ENCODE measurements at regions not wholly inside any gene's neighbourhood (a gene's known extent, or its start where the extent isn't known, plus 50 kb on each side); places are given as distances from the start of the nearest gene placed in this dataset.

- intact Hi-C loops (cut with micrococcal nuclease): no loop called here
- TF ChIP-seq EZH2phosphoT487 (IDR thresholded peaks at IDR 0.05; ENCODE audit: borderline replicate concordance, low read length): no peak
- TF ChIP-seq CTCF (conservative IDR thresholded peaks at IDR 0.05; ENCODE audit: low read depth, low read length): no peak
- TF ChIP-seq EZH2 (IDR thresholded peaks at IDR 0.05; ENCODE audit: low read length, unreplicated experiment): no peak
- BruUV-seq (replicated peaks): no TSS peak
- Histone ChIP-seq H3F3A (ENCODE audit: low read length, unreplicated experiment) (no peaks in the 10 kb centered on the region), H3K27ac (ENCODE audit: low read length) (no peak overlapping the region), H3K79me2 (ENCODE audit: low read length) (no peaks in the 10 kb centered on the region), H3K9ac (ENCODE audit: low read length) (no peak overlapping the region), H3K9me2 (replicated peaks; ENCODE audit: low read length) (no peaks in the 10 kb centered on the region), H3K27me3 (ENCODE audit: low read length) (no peaks in the 10 kb centered on the region), H3K36me3 (ENCODE audit: low read depth, low read length) (no peaks in the 10 kb centered on the region), H4K20me1 (ENCODE audit: low read length) (no peaks in the 10 kb centered on the region), H3K4me2 (ENCODE audit: low read length) (no peak overlapping the region), H3K4me3 (ENCODE audit: low read length) (no peak overlapping the region), H3K4me1 (ENCODE audit: insufficient read depth, low read length) (no peaks in the 10 kb centered on the region), H2AFZ (ENCODE audit: low read length) (no peak overlapping the region), H3K9me3 (ENCODE audit: low read length) (no peaks in the 10 kb centered on the region)
- ChIA-PET CTCF (no interaction called here), POLR2A (ENCODE audit: unreplicated experiment) (no interaction called here)
- ATAC-seq: no peak
- DNase-seq: no peak
Observed at GRCh38 chr6:121835662-121836061, 400.2 kb downstream of the GJA1 start.

GRCh38 chr6:121837545-121838229 is 402.2 kb downstream of the GJA1 start:
- ChIA-PET POLR2A (ENCODE audit: unreplicated experiment) (no interaction called here), CTCF (no interaction called here)
- no peak overlapping the region for H3K9ac ChIP-seq (ENCODE audit: low read length)
- H4K20me1 ChIP-seq (ENCODE audit: low read length): no peaks in the 10 kb centered on the region
- no peaks in the 10 kb centered on the region for H3K9me2 ChIP-seq (replicated peaks; ENCODE audit: low read length)
- H2AFZ ChIP-seq (ENCODE audit: low read length): no peak overlapping the region
- no peak overlapping the region for H3K4me2 ChIP-seq (ENCODE audit: low read length)
- H3K27ac ChIP-seq (ENCODE audit: low read length): no peak overlapping the region
- intact Hi-C loops (cut with micrococcal nuclease): no loop called here
- BruUV-seq (replicated peaks): no TSS peak
- no peak for DNase-seq
- H3K4me3 ChIP-seq (ENCODE audit: low read length): no peak overlapping the region
- H3F3A ChIP-seq (ENCODE audit: low read length, unreplicated experiment): no peaks in the 10 kb centered on the region
- TF ChIP-seq EZH2 (IDR thresholded peaks at IDR 0.05; ENCODE audit: low read length, unreplicated experiment) (no peak), CTCF (conservative IDR thresholded peaks at IDR 0.05; ENCODE audit: low read depth, low read length) (no peak), EZH2phosphoT487 (IDR thresholded peaks at IDR 0.05; ENCODE audit: borderline replicate concordance, low read length) (no peak)
- no peaks in the 10 kb centered on the region for H3K36me3 ChIP-seq (ENCODE audit: low read depth, low read length)
- ATAC-seq: no peak
- no peaks in the 10 kb centered on the region for H3K4me1 ChIP-seq (ENCODE audit: insufficient read depth, low read length)
- H3K9me3 ChIP-seq (ENCODE audit: low read length): no peaks in the 10 kb centered on the region
- H3K27me3 ChIP-seq (ENCODE audit: low read length): no peaks in the 10 kb centered on the region
- H3K79me2 ChIP-seq (ENCODE audit: low read length): no peaks in the 10 kb centered on the region

- BruUV-seq (replicated peaks): no TSS peak
- intact Hi-C loops (cut with micrococcal nuclease): no loop called here
- DNase-seq: peak; percentile 55
Observed at GRCh38 chr6:121838842-121839241, 403.4 kb downstream of the GJA1 start.

More at GRCh38 chr6:121838842-121839241, 403.4 kb downstream of the GJA1 start:
- no peaks in the 10 kb centered on the region for H3K9me2 ChIP-seq (replicated peaks; ENCODE audit: low read length)
- TF ChIP-seq EZH2 (IDR thresholded peaks at IDR 0.05; ENCODE audit: low read length, unreplicated experiment) (no peak), CTCF (conservative IDR thresholded peaks at IDR 0.05; ENCODE audit: low read depth, low read length) (no peak), EZH2phosphoT487 (IDR thresholded peaks at IDR 0.05; ENCODE audit: borderline replicate concordance, low read length) (no peak)
- no peaks in the 10 kb centered on the region for H4K20me1 ChIP-seq (ENCODE audit: low read length)
- no peaks in the 10 kb centered on the region for H3F3A ChIP-seq (ENCODE audit: low read length, unreplicated experiment)
- no peaks in the 10 kb centered on the region for H3K36me3 ChIP-seq (ENCODE audit: low read depth, low read length)
- ChIA-PET POLR2A (ENCODE audit: unreplicated experiment) (no interaction called here), CTCF (no interaction called here)
- no peaks in the 10 kb centered on the region for H3K79me2 ChIP-seq (ENCODE audit: low read length)
- no peak overlapping the region for H3K9ac ChIP-seq (ENCODE audit: low read length)
- no peak overlapping the region for H2AFZ ChIP-seq (ENCODE audit: low read length)
- H3K27me3 ChIP-seq (ENCODE audit: low read length): no peaks in the 10 kb centered on the region
- H3K4me3 ChIP-seq (ENCODE audit: low read length): no peak overlapping the region
- no peaks in the 10 kb centered on the region for H3K9me3 ChIP-seq (ENCODE audit: low read length)
- no peaks in the 10 kb centered on the region for H3K4me1 ChIP-seq (ENCODE audit: insufficient read depth, low read length)
- H3K4me2 ChIP-seq (ENCODE audit: low read length): no peak overlapping the region
- no peak overlapping the region for H3K27ac ChIP-seq (ENCODE audit: low read length)
- ATAC-seq: no peak; the same call in 1 of the 2 replicates

Data from PC-3 (cell line).